Stimulated activated CD4-positive, alpha-beta T cell treated with anti-CD3 and anti-CD28 coated beads, Interleukin-12 subunit alpha, Interleukin-12 subunit beta, amount 100 ng/mL, for 48 hours (primary cell): ENCODE measurements at regions not wholly inside any gene's neighbourhood (a gene's known extent, or its start where the extent isn't known, plus 50 kb on each side); places are given as distances from the start of the nearest gene placed in this dataset.

Source experiments
- DNase-seq, 3 donors: peaks; one replicate each; pipeline ENCODE4 v3.0.0-alpha.2; 2020; ENCODE audit warnings: low read depth in 2 of 3, low spot score in 1 of 3

DNA sequence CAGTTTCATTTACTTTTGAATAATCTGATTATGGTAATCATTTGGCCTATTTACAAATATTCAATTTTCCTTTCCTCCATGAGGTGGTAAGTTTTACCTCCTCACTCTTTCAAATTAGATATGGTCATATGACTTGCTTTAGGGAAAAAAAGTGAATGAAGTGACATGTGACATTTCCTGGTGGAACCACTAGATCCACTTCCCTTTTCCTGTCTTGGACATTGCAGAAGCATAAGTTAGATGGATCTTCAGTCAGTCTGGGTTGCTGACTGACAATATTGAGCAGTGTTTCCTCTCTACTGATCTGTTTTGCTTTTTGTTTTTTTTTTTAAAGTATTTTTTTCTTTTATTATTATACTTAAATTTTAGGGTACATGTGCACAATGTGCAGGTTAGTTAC, 481.1 kb upstream of the PTBP2 start:
- DNase-seq, result no peak

- DNase-seq, result no peak
Observed at GRCh38 chr1:96253246-96254035, 468.1 kb upstream of the PTBP2 start.

- DNase-seq, result no peak
Observed at GRCh38 chr1:96256130-96256790, 465.3 kb upstream of the PTBP2 start.

- no peak for DNase-seq
Observed at GRCh38 chr1:96259399-96259798, 462.2 kb upstream of the PTBP2 start.

- no peak for DNase-seq
Observed at GRCh38 chr1:96281491-96281890, 440.1 kb upstream of the PTBP2 start.

DNA sequence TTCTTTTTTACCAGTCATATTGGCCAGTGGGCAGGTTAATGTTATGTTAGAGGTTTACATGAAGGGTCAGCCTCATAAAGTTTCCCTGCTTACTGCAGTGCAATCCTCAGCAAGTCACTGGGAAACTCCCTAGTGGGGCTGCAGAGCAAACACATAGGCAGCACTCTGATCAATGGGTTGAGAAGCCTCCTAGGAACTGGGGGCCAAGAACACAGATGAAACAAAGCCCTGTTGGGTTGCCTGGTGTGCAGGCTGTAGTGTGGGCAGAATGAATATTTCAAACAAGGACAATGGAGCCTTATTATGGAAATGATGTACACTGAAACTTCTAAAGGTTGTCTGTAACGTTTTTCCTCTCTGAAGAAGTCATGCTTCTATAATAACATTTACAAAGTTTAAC, 431.6 kb upstream of the PTBP2 start:
- DNase-seq, result no peak

GRCh38 chr1:96290801-96291200, 430.8 kb upstream of the PTBP2 start:
- no peak for DNase-seq

- DNase-seq, result no peak
Observed at GRCh38 chr1:96291468-96291867, 430.1 kb upstream of the PTBP2 start.

GRCh38 chr1:96292141-96292540, 429.4 kb upstream of the PTBP2 start:
- DNase-seq, result no peak

GRCh38 chr1:96296991-96297390, 424.6 kb upstream of the PTBP2 start:
- DNase-seq, result no peak

DNA sequence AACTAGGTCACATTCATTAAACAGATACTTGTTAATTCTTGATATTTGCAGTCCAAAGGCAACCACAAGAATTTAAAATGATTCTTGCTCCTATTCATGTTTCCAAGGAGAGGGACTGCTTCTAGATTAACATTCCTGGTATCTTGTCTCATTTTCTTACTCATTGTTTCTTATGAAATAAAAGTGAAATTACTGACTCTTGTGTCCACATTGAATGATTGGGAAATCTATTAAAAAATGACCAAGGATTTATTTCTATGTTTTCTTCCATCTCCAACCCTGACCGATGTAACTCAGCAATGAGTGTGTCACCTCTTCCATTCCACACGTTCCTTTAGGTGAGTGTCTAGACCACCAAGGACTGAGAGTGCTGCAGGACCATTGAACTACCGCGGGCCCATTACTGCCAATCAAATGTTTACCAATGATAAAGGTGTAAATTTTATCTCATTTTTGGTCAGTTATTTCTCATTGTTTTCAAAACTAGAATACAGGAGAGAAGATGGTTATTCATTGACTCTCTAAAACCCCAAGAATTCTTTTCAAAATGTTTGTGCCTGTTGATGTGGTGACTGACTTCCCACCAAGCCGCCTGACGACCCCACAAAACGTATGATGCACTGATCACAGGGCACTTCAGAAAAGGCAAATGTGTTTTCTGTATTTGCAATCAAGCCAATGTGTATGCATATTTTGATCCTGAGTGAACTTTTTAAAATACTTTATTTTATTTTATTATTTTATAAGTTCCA, 414.6 kb upstream of the PTBP2 start:
- DNase-seq, result no peak

- DNase-seq, result no peak
Observed at GRCh38 chr1:96308314-96308713, 413.3 kb upstream of the PTBP2 start.

GRCh38 chr1:96309783-96310182, 411.8 kb upstream of the PTBP2 start:
- no peak for DNase-seq

DNA sequence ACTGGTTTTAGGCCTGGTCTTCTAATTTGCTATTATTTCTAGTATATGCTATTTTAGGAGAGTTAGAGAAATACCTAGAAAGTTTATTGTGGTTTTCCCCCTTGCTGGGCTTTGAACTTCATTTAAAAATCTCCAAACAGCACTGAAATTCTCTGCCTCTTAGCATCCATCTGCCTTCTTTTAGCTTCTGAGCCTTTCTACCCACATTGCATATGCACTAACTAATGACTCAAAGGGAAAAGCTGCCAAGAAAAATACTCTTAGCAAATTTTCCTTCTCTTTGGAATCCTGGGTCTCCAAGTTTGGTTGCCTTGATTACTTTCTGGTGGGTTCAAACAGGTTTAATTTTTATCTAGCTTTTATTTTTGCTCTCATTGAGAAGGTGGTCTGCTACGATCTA, 408.4 kb upstream of the PTBP2 start:
- no peak for DNase-seq

GRCh38 chr1:96329121-96329520, 392.5 kb upstream of the PTBP2 start:
- DNase-seq, result no peak

DNA sequence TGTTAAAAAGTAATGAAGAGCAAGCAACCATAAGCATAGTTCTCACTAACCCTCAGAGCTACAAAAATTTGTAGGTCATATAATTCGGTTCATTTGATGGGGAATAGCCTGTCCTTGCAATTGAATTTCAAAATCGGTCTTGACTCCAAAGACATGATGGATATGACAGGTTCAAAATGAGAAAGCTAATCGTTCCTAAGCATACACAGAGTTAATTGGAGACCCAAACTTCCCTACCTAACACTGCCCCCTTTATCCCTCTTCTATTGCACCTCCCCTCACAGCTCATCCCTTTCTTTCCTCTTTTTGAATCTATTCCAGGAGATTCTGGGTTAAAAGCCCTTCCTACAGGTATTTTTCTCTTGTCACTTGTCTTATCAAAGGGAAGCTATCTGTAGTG, 390.0 kb upstream of the PTBP2 start:
- no peak for DNase-seq

DNA sequence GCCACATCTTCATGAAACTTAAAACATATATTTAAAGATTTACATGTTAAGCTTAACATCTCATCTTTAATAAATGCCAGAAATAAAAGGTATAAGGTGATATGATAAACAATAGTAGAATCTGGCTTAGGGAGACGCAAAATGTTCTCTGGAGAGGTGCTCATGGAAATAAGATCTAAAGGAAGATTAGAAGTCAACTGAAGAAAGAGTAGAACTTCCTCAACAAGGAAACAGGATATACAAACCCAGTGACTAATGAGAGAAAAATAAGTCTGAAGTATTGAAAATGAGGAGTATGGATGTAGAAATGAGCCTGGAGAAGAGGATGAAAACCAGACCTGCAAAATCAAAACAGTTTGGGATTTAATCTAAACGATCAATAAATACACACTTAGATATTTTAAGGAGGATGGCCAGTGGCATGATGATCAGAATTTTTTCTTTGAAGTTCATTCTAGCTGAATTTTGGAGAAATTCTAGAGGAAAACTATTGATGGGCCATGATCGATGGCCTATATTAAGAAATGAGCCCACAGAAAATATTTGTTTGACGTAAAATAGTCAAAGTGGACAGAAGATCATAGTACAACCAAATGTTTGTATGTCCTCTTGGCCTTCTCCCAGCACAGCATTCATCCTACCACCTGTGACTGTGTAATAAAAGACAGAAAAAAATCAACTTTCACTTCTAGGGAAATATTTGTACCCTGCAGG, 387.9 kb upstream of the PTBP2 start:
- no peak for DNase-seq

GRCh38 chr1:96334236-96334557, 387.4 kb upstream of the PTBP2 start:
- DNase-seq, result no peak

DNA sequence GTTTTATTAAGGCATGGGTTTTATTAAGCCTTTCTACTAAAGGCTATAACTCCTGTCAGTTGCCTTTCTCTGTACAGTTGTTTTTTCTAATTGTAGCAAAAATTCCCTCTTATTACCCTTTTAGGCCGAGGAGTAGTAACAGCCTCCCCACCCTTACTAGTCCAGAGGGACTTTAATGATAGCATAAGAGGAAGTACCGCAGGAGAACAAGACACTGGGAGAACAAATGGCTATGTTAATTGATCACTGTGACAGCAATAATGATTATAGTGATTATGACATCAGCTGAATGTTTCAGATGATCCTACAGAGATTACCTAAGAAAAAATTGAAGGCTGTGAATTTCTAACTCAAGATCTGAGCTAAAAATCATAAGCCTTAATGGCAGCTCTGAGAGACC, 383.0 kb upstream of the PTBP2 start:
- no peak for DNase-seq

- DNase-seq, result no peak
Observed at GRCh38 chr1:96340686-96341085, 380.9 kb upstream of the PTBP2 start.

- no peak for DNase-seq
Observed at GRCh38 chr1:96346719-96347118, 374.9 kb upstream of the PTBP2 start.

- no peak for DNase-seq
Observed at GRCh38 chr1:96349896-96350295, 371.7 kb upstream of the PTBP2 start.
